GM21576 (cell line): ENCODE measurements at regions not wholly inside any gene's neighbourhood (a gene's known extent, or its start where the extent isn't known, plus 50 kb on each side); places are given as distances from the start of the nearest gene placed in this dataset.
"Not testable (repeated sequence)": the region's sequence is repeated elsewhere in the genome, so short reads cannot be mapped to it uniquely, and the experiment has no call there.

Experiments used
- ATAC-seq: cut with Tn5 transposase; IDR thresholded peaks from one replicate; pipeline ENCODE4 v1.9.1; 2021; ENCODE audit warnings: mild to moderate bottlenecking, moderate library complexity; ENCODE audit not compliant: unreplicated experiment

GRCh38 chr12:46578190-46578982 lies 205.8 kb upstream of the SLC38A2 start:
- ATAC-seq, result no peak

GRCh38 chr12:46577063-46577776 lies 204.6 kb upstream of the SLC38A2 start:
- no peak for ATAC-seq

GRCh38 chr12:46574847-46575246 lies 202.3 kb upstream of the SLC38A2 start:
- no peak for ATAC-seq

GRCh38 chr12:46573347-46573658 lies 200.7 kb upstream of the SLC38A2 start:
- ATAC-seq, result no peak

GRCh38 chr12:46572644-46573346 lies 200.2 kb upstream of the SLC38A2 start:
- ATAC-seq, result no peak

- ATAC-seq, result no peak
Measured at GRCh38 chr12:46571608-46572007, 199.0 kb upstream of the SLC38A2 start.

- no peak for ATAC-seq
Measured at GRCh38 chr12:46569826-46570439, 197.4 kb upstream of the SLC38A2 start.

GRCh38 chr12:46567667-46568066 lies 195.1 kb upstream of the SLC38A2 start:
- no peak for ATAC-seq

GRCh38 chr12:46562625-46563225 lies 190.2 kb upstream of the SLC38A2 start:
- ATAC-seq, result no peak

GRCh38 chr12:46561769-46562624 lies 189.4 kb upstream of the SLC38A2 start:
- ATAC-seq, result not testable (repeated sequence)

- ATAC-seq, result no peak
Measured at GRCh38 chr12:46560874-46561273, 188.3 kb upstream of the SLC38A2 start.

- no peak for ATAC-seq
Measured at GRCh38 chr12:46560089-46560488, 187.5 kb upstream of the SLC38A2 start.

GRCh38 chr12:46559311-46559710 lies 186.7 kb upstream of the SLC38A2 start:
- no peak for ATAC-seq

GRCh38 chr12:46558677-46559076 lies 186.1 kb upstream of the SLC38A2 start:
- ATAC-seq, result no peak

- no peak for ATAC-seq
Measured at GRCh38 chr12:46557539-46558373, 185.2 kb upstream of the SLC38A2 start.

- no peak for ATAC-seq
Measured at GRCh38 chr12:46556819-46557524, 184.4 kb upstream of the SLC38A2 start.

- no peak for ATAC-seq
Measured at GRCh38 chr12:46556105-46556559, 183.6 kb upstream of the SLC38A2 start.

- ATAC-seq, result no peak
Measured at GRCh38 chr12:46555406-46555852, 182.9 kb upstream of the SLC38A2 start.
